K562 (cell line): ENCODE measurements at regions not wholly inside any gene's neighbourhood (a gene's known extent, or its start where the extent isn't known, plus 50 kb on each side); places are given as distances from the start of the nearest gene placed in this dataset.

ENCODE experiments used
- ESRRB ChIP-seq: fragments of 250-450 bp; sonication (Bioruptor Pico); IDR thresholded peaks from 2 replicates; pipeline ENCODE4 v1.5.0; 2020; ENCODE audit warnings: mild to moderate bottlenecking, moderate library complexity, borderline replicate concordance
- FOXK2 ChIP-seq, 2 experiments: fragments of 450-650 bp; IDR thresholded peaks in 1 of 2; conservative IDR thresholded peaks in 1 of 2; 2 replicates each; pipeline ENCODE4 v1.6.1; 2016; ENCODE audit warnings: low read depth in 2 of 2, mild to moderate bottlenecking in 1 of 2
- GTF3C2 ChIP-seq: IDR thresholded peaks from 3 replicates; pipeline ENCODE4 v1.6.1; 2011; ENCODE audit warnings: borderline replicate concordance, mild to moderate bottlenecking, moderate library complexity; ENCODE audit not compliant: insufficient read length; ENCODE audit errors: extremely low read depth
- HDAC8 ChIP-seq: fragments of 450-650 bp; IDR thresholded peaks from 2 replicates; pipeline ENCODE4 v1.6.1; 2016; ENCODE audit warnings: mild to moderate bottlenecking, missing genetic modification characterization, moderate library complexity, missing compliant biosample characterization
- HEY1 ChIP-seq: fragments of 250-450 bp; sonication (Bioruptor Pico); IDR thresholded peaks from 2 replicates; pipeline ENCODE4 v1.5.0; 2020; ENCODE audit warnings: mild to moderate bottlenecking, moderate library complexity, borderline replicate concordance
- LARP7 ChIP-seq: fragments of 450-650 bp; IDR thresholded peaks from 2 replicates; pipeline ENCODE4 v1.6.1; 2016
- MAFG ChIP-seq: fragments of 450-650 bp; conservative IDR thresholded peaks from 2 replicates; pipeline ENCODE4 v1.6.1; 2016; ENCODE audit warnings: missing genetic modification characterization, missing compliant biosample characterization
- MCM3 ChIP-seq: fragments of 450-650 bp; IDR thresholded peaks from 2 replicates; pipeline ENCODE4 v1.6.1; 2016
- MTA2 ChIP-seq: fragments of 450-650 bp; IDR thresholded peaks from 2 replicates; pipeline ENCODE4 v1.6.1; 2016; ENCODE audit warnings: low read depth
- NCOA1 ChIP-seq: fragments of 450-650 bp; IDR thresholded peaks from 2 replicates; pipeline ENCODE4 v1.6.1; 2016; ENCODE audit warnings: low read depth
- POLR2AphosphoS5 ChIP-seq: IDR thresholded peaks from 2 replicates; pipeline ENCODE4 v1.6.1; 2011; ENCODE audit warnings: mild to moderate bottlenecking, low read depth, low read length, moderate library complexity; ENCODE audit not compliant: control insufficient read depth, insufficient read depth
- ZNF512 ChIP-seq: IDR thresholded peaks from 2 replicates; pipeline ENCODE4 v1.6.1; 2016; ENCODE audit warnings: missing genetic modification characterization, missing compliant biosample characterization
- TF ChIP-seq, protein P1 (sequence below): fragments of 450-650 bp; IDR thresholded peaks from 2 replicates; pipeline ENCODE4 v1.6.1; 2016; ENCODE audit warnings: antibody characterized with exemption
- TF ChIP-seq, protein P2 (sequence below): fragments of 450-650 bp; formaldehyde crosslinking; IDR thresholded peaks from 2 replicates; pipeline ENCODE4 v1.4.0; 2020; ENCODE audit warnings: mild to moderate bottlenecking
- TF ChIP-seq, protein P3 (sequence below): fragments of 450-650 bp; IDR thresholded peaks from 2 replicates; pipeline ENCODE4 v1.6.1; 2018; ENCODE audit warnings: mild to moderate bottlenecking, low read depth; ENCODE audit not compliant: partially characterized antibody
- TF ChIP-seq, protein P4 (sequence below): fragments of 200-800 bp; sonication (Bioruptor generic); IDR thresholded peaks from 2 replicates; pipeline ENCODE4 v1.6.1; 2017; ENCODE audit warnings: missing genetic modification characterization, missing compliant biosample characterization

GRCh38 chr15:95929232-95929846 lies 401.2 kb upstream of the NR2F2 start (continued):
- TF ChIP-seq, protein P1, sequence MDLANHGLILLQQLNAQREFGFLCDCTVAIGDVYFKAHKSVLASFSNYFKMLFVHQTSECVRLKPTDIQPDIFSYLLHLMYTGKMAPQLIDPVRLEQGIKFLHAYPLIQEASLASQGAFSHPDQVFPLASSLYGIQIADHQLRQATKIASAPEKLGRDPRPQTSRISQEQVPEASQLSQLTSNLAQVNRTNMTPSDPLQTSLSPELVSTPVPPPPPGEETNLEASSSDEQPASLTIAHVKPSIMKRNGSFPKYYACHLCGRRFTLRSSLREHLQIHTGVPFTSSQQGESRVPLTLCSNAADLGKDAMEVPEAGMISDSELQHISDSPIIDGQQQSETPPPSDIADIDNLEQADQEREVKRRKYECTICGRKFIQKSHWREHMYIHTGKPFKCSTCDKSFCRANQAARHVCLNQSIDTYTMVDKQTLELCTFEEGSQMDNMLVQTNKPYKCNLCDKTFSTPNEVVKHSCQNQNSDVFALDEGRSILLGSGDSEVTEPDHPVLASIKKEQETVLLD = no peak; the same call in 1 of the 2 replicates
- TF ChIP-seq HDAC8 (tag) (no peak), ZNF512 (no peak), FOXK2 (conservative IDR thresholded peaks at IDR 0.05 in 1 of 2, IDR thresholded peaks at IDR 0.05 in 1 of 2; ENCODE audit: low read depth in 2 of 2) (peak in 1 of 2 experiments; percentile 43; a peak in 2 of 4 replicates), MAFG (tag) (no peak; the same call in 1 of the 2 replicates), NCOA1 (peak; percentile 87), HEY1 (CRISPR knock-in tag) (peak; percentile 25; the same call in 1 of the 2 replicates), MTA2 (peak; percentile 84), GTF3C2 (no peak), POLR2AphosphoS5 (peak; percentile 88), ESRRB (CRISPR knock-in tag) (no peak), LARP7 (no peak), MCM3 (no peak)
- TF ChIP-seq, protein P2, sequence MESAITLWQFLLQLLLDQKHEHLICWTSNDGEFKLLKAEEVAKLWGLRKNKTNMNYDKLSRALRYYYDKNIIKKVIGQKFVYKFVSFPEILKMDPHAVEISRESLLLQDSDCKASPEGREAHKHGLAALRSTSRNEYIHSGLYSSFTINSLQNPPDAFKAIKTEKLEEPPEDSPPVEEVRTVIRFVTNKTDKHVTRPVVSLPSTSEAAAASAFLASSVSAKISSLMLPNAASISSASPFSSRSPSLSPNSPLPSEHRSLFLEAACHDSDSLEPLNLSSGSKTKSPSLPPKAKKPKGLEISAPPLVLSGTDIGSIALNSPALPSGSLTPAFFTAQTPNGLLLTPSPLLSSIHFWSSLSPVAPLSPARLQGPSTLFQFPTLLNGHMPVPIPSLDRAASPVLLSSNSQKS = no peak
- TF ChIP-seq, protein P3, sequence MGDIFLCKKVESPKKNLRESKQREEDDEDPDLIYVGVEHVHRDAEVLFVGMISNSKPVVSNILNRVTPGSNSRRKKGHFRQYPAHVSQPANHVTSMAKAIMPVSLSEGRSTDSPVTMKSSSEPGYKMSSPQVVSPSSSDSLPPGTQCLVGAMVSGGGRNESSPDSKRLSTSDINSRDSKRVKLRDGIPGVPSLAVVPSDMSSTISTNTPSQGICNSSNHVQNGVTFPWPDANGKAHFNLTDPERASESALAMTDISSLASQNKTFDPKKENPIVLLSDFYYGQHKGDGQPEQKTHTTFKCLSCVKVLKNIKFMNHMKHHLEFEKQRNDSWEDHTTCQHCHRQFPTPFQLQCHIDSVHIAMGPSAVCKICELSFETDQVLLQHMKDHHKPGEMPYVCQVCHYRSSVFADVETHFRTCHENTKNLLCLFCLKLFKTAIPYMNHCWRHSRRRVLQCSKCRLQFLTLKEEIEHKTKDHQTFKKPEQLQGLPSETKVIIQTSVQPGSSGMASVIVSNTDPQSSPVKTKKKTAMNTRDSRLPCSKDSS = no peak
- TF ChIP-seq, protein P4, sequence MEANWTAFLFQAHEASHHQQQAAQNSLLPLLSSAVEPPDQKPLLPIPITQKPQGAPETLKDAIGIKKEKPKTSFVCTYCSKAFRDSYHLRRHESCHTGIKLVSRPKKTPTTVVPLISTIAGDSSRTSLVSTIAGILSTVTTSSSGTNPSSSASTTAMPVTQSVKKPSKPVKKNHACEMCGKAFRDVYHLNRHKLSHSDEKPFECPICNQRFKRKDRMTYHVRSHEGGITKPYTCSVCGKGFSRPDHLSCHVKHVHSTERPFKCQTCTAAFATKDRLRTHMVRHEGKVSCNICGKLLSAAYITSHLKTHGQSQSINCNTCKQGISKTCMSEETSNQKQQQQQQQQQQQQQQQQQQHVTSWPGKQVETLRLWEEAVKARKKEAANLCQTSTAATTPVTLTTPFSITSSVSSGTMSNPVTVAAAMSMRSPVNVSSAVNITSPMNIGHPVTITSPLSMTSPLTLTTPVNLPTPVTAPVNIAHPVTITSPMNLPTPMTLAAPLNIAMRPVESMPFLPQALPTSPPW (CRISPR knock-in tag) = peak; percentile 79
